ENCODE measurements at regions not wholly inside any gene's neighbourhood (a gene's known extent, or its start where the extent isn't known, plus 50 kb on each side); places are given as distances from the start of the nearest gene placed in this dataset.

DNA sequence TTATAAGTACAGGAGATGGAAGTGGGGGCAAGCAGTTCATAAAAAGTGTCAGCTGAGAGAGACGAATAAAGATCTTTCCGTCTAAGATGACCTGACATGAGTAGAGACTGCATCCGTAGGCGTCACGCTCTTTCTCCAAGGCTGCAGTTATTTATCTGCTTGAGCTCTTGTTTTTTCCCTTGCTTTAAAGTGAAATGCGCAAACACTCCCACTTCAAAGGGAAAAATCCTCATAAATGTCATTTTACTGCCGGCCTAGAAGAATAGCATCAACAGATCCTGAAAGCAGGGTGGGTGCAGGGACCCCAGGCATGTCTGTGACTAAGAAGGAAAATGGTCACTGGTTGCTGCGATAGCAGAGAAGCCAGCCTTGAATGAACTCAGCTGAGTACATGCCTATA, 647.4 kb downstream of the MED13L start:
- DNase-seq = no peak

DNA sequence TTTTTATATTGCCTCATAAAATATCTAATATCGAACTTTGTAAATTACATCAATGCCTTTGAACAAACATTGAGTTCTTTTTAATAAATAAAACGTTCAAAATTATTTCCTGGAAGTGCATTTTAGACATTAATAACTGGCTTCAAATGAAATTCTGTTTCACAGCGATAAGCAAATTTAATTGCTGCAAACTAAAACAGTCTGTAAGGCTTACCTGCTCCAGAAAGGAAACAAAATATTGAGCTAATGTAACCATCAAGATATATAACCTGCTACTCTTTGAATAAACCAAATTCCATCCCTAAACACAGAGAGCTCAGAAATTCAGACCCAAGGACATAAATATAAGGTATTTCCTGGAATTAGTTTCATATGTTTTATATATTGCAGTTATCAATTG, 651.3 kb downstream of the MED13L start:
- DNase-seq = no peak

DNA sequence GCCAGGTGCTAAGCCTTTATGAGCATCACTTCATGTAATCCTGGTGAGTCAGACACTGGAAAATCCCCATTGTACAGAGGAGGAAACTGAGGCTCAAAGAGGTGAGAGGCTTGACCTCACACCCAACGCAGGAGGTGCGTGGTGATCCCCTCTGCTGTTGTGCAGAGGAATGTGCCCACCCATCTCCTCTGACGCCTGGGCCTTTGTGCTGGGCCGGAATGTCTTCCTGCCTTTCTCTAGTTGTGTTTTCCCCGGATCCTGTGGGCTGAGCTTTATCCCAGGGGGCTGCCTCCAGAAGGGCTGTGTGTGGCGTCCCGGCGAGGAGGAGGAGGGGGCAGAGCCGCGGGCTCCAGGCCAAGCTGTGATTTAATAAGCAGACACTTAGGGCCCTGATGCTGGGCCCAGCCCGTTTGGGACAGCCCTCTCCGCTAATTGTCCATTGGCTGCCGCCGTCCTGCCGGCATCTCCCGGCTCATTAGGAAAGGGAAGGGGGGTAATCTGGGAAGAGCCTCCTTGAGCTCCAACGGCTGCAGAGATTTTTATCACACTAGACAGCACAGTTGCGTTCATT, 653.6 kb downstream of the MED13L start:
- DNase-seq = no peak

DNA sequence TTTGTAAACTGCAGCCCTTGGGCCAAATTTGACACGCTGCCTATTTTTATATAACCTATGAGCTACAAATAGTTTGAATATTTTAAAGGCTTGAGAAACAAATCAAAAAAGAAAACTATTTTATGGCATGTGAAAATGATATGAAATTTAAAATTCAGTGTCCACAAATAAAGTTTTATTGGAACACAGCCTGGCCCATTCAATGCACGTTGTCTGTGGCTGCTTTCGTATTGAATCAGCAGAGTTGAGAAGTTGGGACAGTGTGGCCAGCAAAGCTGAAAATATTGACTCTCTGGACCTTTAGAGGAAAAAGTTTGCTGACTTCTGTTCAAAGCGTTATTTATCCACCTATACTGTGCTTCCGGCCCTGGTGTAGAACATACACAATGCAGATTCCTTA, 654.2 kb downstream of the MED13L start:
- DNase-seq = no peak

DNA sequence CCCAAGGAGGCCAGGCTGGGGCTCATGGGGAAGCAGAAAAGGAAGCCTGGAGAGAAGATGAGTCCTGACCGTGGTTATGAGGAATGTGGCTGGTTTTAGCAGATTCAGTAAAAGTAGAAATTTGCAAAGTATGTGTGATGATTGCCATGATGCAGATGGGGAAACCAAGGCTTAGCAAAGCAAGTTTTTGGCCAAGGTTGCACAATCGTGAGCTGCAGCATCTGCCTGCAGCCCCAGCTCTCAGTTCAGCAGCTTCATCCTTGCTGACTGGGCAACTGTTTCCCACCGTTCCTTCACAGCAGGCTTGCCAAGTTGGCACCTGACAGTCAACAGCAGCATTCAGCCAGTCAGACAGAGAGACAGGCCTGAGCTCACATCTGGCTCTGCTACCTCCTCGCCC, 656.7 kb downstream of the MED13L start:
- no peak for DNase-seq

DNA sequence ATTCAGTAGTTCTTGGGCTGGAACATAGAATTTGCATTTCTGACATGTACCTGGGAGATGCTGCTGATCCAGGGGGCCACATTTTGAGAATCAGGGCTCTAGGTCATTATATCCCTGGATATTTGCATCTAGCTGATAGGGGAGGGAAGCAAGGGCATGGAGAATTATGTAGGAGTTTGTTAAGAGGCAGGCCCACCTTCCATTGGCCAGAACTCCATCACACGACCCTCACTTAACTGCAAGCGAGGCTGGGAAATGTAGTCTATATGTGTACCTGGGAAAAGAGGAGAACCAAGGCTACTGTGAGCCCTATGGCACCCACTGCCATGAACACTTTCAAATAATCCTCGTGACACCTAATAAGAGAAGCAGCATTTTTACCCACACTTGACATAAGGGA, 657.6 kb downstream of the MED13L start:
- DNase-seq = no peak

DNA sequence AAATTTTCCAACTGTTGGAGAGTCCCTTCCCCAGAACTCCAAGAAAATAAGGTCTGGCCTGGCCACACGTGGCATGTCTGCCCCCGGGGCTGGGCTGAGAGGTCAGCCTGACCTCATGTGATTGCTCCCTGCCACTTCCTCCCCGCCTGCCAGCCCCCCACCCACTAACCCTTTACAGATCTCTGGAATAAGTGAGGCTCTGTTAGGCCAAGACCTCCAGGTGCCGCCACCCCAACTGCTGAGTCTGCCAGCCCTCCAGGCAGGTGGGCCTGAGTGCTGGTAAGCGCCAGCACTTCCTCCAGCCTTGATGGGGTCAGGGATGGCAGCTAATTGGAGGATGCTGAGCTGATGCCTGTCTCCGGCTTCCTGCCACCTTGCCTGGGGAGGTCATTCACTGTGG, 658.4 kb downstream of the MED13L start:
- no peak for DNase-seq

DNA sequence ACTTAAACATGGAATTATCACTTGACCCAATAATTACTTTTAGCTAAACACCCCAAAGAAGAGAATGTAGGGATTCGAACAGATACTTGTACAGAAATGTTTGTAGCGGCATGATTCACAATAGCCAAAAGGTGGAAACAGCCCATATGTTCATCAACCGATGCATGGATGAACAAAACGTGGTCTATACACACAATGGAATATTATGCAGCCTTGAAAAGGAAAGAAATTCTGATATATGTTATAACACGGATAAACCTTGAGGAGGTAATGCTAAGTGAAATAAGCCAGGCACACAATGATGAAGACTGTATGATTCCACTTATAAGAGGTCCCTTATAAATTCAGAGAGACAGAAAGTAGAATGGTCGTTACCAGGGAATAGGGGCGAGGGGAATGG, 659.4 kb downstream of the MED13L start:
- no peak for DNase-seq

DNA sequence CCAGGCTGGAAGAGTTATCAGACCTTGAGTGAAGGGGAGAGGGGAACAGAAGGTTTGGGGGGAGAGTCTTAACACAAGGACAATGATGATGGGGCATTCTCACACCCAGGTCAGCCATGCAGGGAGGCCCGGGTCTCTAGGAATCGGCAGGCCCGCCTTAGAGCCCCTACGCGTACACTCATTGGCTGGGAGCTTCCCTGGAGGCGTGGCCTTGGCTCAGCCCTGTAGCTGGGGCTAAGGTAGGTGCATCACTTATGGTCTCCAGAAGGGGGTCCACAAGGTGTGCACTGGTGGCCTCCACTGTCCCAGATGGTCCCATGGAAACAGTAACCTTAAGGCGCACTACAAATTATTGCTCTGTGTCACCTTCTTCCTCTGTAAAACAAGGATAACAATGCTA, 660.1 kb downstream of the MED13L start:
- DNase-seq = no peak

DNA sequence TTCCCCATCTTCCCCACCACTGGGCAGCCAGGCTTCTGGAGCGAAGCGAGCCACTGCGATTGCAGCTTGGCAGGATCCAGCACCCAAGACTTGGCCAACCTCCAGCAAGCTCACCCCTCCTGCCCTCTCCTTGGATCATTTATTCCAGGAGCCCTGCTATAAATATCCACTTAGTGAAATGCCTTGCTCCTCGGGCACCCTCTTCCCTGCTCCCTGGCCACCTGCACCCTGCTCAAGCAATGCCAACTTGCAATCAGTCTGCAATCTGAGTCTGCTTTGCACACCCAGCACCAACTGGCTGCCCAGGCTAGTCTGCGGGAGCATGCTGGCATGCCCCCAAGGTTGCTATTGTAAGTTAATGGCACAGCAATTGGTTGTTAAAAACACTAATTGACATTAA, 666.0 kb downstream of the MED13L start:
- DNase-seq = no peak

DNA sequence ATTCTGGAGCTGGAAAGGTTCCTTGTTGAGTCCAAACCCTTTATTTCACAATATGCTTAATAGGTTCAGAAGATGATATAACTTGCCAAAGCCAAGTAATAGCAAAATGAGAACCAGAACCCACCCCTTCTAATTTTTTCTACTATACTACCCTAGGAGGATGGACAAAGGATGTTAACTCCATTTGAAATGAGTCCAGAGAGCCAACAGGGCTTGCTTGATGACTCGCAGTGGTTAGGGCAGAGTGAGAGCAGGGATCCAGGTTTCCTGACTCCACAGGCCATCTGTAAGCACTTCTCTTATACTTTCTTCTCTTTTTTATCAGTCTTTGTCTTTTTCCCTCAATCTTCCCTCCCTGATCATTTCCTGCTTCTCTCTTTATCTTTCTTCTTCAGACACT, 668.1 kb downstream of the MED13L start:
- no peak for DNase-seq

DNA sequence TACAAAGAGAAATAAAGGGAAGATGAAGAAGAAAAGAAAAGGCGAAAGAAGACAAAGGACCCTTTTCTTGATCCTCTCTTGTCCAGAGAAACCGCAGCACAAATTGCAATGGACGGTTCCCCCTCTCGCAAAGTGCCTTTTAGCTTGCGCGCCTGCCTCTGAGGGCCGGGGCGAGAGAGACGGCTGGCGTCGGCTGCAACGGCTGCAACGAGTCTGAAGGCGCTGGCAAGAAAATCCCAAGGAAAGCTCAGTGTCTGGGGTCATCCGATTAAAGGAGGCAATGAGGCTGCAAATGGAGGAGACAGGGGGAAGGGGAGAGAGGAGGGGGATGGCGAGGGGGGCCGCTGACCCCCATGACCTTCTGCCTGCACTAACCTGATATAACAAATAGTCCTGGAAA, 671.5 kb downstream of the MED13L start:
- no peak for DNase-seq

DNA sequence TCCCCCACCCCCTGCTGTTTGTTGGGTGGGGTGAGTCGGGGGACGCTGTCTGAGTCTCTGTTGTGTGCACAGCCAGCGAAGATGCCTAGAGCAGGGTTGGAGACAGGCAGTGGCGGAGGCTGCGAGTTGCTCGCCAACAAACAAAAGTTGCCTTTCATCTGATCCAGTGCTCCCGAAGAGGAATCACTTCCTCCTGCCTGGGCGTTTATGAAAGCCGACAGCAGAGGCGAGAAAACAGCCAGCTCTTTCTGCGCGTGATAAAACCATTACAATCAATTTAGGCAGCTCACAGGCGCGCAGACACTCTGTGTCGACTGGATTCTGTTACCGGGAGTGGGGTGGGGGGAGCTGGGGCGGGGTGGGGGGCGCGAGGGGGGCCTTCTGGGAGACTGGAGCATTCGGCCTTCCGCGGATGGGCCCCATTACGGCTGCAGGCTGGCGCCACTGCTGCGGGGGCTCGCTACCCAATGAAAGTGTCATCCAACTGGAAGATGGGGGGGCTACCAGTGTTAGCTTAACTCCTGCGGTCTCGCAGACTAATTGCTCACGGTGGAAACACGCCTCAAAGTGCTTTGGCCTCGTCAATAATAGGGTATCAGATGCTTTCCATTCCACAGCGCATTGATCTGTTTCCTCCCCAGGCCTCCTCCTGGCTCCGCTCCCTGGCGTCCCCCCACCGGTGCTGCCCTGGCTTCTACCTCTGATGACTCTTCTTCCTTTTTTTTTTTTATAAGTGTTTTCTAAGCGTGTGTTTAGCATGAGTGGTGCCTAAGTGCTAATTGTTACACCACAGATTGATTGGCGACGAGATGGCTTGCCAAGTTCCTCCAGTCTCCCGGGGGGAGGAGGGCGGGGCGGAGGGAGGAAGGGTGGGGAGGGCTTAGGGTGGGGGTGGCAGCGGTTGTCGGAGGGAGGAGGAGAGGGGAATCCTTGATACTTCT, 678.4 kb downstream of the MED13L start:
- no peak for DNase-seq

DNA sequence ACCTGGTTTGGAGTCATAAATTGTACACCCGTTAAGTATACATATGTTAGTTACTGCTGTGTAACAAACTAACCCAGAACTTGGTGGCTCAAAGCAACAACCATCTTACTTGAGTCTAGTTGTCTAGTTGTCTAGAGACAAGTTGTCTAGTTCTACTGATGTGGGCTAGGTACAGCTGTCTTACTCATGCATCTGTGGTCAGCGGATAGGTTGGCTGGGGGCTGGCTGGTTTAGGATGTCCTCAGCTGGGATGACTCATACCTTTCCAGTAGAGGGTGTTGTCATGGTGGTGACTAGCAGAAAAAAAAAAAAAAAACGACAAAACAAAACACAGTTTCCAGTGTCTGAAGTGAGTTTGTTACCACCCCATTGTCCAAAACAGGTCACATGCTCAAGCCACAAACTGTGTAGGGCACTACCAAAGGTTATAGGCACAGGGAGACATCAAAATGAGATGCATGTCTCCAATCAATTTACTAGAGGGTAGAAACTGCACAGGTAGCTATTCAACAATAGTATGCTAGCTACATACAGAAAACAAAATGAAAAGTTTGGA, 680.3 kb downstream of the MED13L start:
- no peak for DNase-seq

DNA sequence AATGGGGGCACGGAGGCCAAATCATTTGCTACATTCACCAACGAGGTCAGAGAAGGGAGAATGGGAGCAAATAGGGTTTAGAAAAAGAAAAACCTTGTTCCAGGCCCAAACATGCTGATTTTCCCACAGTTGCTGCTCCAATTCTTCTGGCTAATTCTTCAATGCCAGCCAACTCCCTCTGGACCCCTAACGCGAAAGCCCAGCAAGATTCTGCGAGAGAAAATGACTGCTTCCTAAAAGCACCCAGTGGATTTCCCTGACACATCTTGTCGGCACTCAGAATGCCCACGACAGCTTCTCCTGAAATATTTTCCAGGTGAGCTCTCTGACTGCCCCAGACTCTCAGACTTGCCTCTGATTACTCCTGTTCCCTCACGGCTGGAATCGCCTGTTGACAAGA, 689.4 kb downstream of the MED13L start:
- no peak for DNase-seq

DNA sequence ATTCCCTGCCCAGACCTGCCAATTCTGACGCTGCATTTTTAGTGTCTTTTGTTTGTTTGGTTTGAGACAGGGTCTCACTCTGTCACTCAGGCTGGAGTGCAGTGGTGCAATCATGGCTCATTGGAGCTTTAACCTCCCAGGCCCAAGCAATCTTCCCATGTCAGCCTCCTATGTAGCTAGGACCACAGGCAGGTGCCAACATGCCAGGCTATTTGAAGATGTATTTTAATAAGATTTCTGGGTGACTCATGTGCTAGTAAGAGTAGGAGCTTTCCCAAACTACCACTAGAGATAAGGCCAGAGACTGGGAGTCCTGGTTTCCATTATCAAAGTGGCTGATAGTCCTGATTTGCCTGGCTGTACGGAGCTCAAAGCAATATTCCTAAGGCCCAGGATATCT, 693.3 kb downstream of the MED13L start:
- no peak for DNase-seq

DNA sequence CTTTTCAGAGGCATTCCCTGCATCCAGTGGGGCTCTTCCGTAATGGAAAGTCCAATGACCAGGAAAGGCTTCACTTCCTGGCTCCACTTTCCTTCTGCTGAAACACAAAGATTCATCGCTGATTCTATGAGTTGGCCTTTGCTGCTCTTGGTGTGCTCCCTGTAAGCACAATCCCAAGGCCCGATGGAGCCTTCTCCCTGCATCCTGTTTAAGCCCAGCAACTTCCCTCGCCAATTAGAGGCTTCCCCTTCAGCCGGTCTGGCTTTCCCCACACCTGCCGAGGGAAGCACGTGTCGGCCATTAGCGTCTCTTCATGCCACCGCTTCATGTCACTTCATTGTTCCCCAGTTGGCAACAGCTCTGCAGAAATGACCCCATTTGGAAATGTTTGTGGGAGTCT, 693.9 kb downstream of the MED13L start:
- no peak for DNase-seq

DNA sequence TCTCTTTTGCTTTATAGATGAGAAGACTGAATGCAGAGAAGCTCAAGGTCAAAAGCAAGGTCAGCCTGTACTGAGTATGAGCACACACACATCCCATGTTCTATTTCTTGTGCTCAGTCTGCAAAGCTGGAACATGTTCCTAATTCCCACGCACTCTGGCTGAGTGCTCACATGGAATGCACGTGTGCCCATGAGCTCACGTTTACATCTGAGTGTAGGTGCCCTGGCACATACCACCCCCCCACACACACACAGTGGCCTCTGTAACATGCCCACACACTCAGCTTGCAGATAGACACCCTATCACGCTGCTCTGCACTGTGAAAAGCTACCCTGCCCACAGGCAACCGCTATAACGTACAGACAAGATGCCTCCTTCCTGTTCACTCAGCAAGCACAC, 700.1 kb downstream of the MED13L start:
- DNase-seq = no peak

DNA sequence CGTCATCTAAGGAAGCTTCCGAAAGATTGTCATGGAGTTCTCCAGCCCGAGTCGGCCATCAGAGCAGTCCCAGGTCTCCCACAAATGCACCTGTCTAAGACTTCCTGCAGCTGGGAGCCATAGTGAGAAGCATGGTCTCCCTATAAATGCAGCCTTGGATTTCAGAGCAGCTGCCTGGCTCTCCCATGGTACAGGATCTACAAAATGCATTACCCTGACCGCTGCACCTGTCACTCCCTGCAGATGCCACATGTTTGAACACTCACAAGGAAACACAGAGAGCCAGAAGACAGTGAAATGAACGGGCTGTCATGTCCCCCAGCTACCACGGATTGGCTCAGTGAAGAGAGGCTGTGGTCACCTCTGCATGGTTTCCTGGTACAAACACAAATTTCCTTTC, 702.7 kb downstream of the MED13L start:
- DNase-seq = no peak

DNA sequence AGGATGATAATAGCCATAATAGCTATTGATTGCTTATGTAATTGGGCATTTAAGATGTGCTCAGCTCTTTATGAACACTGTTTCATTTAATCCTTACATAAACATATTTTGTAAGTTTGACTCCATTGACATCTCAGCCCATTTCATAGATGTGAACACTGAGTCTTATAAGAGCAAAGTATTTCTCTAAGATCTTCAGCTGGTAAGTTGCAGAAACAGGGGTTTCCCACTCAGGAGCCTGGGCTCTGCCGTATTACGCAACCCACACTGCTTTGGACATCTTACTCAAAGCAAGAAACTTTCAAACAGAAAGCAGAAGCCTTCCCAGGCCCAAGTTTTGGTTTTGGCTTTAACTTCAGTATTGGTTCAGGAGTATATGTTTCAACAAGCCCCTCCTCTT, 705.1 kb downstream of the MED13L start:
- no peak for DNase-seq

DNA sequence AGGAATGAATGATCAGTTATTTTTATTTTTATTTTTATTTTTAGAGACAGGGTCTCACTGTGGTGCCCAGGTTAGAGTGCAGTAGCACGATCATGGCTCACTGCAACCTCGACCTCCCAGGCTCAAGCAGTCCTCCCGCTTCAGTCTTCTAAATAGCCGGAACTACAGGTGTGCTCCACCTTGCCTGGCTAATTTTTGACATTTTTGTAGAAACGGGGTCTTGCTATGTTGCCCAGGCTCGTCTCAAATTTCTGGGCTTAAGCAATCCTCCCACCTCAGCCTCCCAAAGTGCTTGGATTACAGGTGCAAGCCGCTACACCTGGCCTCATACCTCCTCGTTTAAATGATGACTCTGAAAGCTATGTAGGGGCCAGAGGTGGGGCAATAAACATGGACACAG, 706.0 kb downstream of the MED13L start:
- DNase-seq = no peak

DNA sequence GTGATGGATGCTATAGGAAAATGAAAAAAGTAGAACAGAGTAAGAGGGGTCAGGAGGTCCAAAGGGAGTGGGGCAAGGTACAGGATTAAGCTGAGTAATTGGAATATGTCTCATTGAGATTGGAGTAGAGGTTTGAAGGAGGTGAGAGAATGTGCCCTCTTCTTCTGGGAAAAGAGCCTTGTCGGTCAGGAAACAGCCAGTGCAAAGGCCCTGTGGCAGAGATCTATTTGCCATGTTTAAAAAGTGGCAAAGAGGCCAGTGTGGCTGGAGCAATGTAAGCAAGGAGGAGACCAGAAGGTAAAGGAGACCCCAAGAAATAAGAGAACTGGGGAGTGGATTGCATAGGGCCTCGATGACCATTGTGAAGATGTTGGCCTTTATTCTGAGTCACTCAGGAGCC, 706.5 kb downstream of the MED13L start:
- no peak for DNase-seq

DNA sequence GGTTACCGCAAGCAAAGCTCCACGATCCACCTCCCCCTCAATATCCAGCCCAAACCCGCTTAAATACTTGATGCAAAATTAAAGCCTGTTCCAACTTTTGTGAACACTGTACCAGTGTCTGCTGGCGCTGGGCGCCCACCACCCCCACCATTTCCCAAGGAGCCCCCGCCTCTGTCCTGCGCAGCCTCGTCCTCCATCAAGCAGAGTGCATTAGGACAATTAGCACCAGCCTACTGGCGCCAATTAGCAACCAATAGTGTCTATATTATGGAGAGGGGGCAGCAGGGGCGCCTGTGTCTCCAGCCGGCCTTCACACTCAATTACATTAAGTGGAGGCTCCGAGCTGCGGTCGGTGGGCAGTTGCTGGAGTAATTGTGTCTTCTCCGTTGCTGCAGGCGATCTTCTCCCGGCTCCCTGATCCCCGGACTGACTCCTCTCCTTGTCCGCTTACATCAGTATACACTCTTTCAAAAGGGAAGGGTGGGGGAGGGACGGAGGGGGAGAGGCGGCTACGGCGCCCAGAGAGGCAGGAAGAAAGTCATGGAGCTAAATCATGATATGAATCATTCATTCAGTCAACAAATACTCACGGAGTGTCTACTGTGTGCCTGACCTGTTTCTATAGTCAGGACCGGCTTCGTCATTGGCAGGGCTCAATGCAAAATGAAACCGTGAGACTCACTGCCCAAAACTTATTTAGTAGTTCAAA, 707.3 kb downstream of the MED13L start:
- DNase-seq = no peak

All from CD4-positive, alpha-beta T cell treated with Interferon gamma for 1 hour (primary cell).